ENCODE measurements at regions not wholly inside any gene's neighbourhood (a gene's known extent, or its start where the extent isn't known, plus 50 kb on each side); places are given as distances from the start of the nearest gene placed in this dataset.
"Not testable (repeated sequence)": the region's sequence is repeated elsewhere in the genome, so short reads cannot be mapped to it uniquely, and the experiment has no call there.

GRCh38 chr6:67593247-67593646, 1041.8 kb upstream of the ADGRB3 start:
- DNase-seq: no peak
- in situ Hi-C loops (cut with MboI; ENCODE audit: low pct_unique_long_range_greater_than_20kb, low sequenced_read_pairs): no loop called here

- in situ Hi-C loops (cut with MboI; ENCODE audit: low pct_unique_long_range_greater_than_20kb, low sequenced_read_pairs): no loop called here
- no peak for DNase-seq
These were observed 1043.2 kb upstream of the ADGRB3 start for GRCh38 chr6:67591910-67592309.

GRCh38 chr6:67567842-67568241, 1067.2 kb upstream of the ADGRB3 start:
- DNase-seq: no peak
- in situ Hi-C loops (cut with MboI; ENCODE audit: low pct_unique_long_range_greater_than_20kb, low sequenced_read_pairs): no loop called here

DNA sequence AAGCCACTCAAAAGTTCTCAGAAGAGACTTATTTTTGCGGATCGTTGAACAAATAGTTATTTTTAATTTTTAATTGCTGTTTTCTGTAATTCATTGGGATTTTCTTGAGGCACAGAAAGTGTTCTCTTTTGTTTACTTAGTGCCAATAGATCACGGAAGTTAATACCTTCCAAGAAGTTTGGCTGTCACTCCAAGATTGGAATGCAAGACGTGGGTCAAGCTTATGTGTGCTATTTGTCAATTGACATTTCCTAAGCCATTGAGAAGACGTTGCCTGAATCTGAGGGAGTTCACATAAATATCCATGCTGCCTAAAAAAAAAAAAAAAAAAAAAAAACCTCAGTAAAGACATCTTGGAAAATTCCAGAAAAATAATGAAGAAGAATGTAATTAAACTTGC, 1071.4 kb upstream of the ADGRB3 start:
- no peak for DNase-seq
- in situ Hi-C loops (cut with MboI; ENCODE audit: low pct_unique_long_range_greater_than_20kb, low sequenced_read_pairs): no loop called here

DNA sequence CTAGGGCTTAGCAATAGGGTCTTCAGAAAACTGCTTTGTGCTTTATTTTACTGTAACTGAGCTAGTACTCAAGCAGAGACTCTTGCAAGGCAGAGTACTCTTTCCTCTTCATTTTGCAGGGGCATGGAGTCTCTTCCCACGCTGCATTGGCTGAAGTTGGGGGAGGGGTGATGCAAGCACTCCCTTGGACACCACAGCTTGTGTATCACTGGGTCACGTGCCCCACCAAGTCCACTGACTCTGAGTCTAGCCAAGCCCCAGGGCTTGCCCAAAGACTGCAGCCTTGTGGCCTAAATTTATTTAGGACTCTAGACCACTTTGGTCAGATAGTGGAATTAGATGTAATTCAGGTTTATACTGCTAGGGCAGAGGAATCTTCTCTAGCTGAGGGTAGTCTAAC, 1075.0 kb upstream of the ADGRB3 start:
- in situ Hi-C loops (cut with MboI; ENCODE audit: low pct_unique_long_range_greater_than_20kb, low sequenced_read_pairs): no loop called here

GRCh38 chr6:67558985-67559384, 1076.1 kb upstream of the ADGRB3 start:
- DNase-seq: peak; percentile 14
- in situ Hi-C loops (cut with MboI; ENCODE audit: low pct_unique_long_range_greater_than_20kb, low sequenced_read_pairs): no loop called here

More for the DNA sequence above, 1075.0 kb upstream of the ADGRB3 start:
- no peak for DNase-seq

- peak; percentile 28 for DNase-seq
- in situ Hi-C loops (cut with MboI; ENCODE audit: low pct_unique_long_range_greater_than_20kb, low sequenced_read_pairs): no loop called here
These were observed 1090.1 kb upstream of the ADGRB3 start for GRCh38 chr6:67544851-67545452.

- DNase-seq: no peak
- in situ Hi-C loops (cut with MboI; ENCODE audit: low pct_unique_long_range_greater_than_20kb, low sequenced_read_pairs): no loop called here
These were observed 1093.5 kb upstream of the ADGRB3 start for GRCh38 chr6:67541586-67541985.

DNA sequence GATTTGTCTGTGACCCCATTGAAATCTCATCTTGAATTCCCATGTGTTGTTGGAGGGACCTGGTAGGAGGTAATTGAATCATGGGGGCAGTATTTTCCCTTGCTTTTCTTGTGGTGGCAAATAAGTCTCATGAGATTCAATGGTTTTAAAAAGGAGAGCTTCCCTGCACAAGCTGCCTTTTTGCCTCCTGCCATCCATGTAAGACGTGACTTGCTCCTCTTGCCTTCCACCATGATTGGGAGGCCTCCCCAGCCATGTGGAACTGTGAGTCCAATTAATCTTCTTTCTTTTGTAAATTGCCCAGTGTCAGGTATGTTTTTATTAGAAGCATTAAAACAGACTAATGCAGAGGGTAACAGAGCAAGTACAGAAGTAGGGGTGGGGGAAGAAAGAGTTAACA, 1097.0 kb upstream of the ADGRB3 start:
- in situ Hi-C loops (cut with MboI; ENCODE audit: low pct_unique_long_range_greater_than_20kb, low sequenced_read_pairs): no loop called here
- no peak for DNase-seq

- in situ Hi-C loops (cut with MboI; ENCODE audit: low pct_unique_long_range_greater_than_20kb, low sequenced_read_pairs): no loop called here
These were observed 1099.1 kb upstream of the ADGRB3 start for GRCh38 chr6:67535946-67536345.

DNA sequence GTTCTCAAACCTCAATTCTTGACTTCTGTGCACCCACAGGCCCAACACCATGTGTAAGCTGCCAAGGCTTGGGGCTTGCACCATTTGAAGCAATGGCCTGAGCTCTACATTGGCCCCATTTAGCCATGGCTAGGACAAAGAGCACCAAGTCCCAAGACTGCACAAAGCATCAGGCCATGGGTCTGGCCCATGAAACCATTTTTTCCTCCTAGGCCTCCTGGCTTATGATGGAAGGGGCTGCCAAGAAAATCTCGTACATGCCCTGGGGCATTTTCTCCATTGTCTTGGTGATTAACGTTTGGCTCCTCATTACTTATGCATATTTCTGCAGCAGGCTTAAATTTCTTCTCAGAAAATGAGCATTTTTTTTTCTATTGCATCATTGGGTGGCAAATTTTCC, 1128.7 kb upstream of the ADGRB3 start:
- DNase-seq: no peak
- in situ Hi-C loops (cut with MboI; ENCODE audit: low pct_unique_long_range_greater_than_20kb, low sequenced_read_pairs): no loop called here

More at GRCh38 chr6:67535946-67536345, 1099.1 kb upstream of the ADGRB3 start:
- no peak for DNase-seq

- in situ Hi-C loops (cut with MboI; ENCODE audit: low pct_unique_long_range_greater_than_20kb, low sequenced_read_pairs): no loop called here
- DNase-seq: no peak
These were observed 1133.3 kb upstream of the ADGRB3 start for GRCh38 chr6:67501755-67502154.

- no peak for DNase-seq
- in situ Hi-C loops (cut with MboI; ENCODE audit: low pct_unique_long_range_greater_than_20kb, low sequenced_read_pairs): no loop called here
These were observed 1137.3 kb upstream of the ADGRB3 start for GRCh38 chr6:67497749-67498148.

GRCh38 chr6:67496191-67496590, 1138.9 kb upstream of the ADGRB3 start:
- DNase-seq: no peak
- in situ Hi-C loops (cut with MboI; ENCODE audit: low pct_unique_long_range_greater_than_20kb, low sequenced_read_pairs): no loop called here

DNA sequence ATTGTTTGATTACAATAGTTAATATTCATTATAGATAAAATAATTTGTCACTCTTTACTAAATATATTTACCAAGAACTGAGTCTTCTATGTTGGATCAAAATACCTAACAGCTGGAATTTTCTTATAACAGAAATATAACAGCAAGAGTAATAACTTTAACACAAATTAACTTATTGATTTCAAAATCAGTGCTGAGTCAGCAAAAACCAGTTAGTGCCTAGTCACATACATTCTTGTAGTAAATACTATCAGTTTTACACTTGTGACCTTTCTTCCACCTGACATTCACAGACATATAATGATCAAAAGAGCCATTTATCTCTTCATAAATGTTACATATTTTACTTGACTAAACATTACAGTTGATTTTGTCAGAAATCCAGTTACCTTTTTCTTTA, 1141.4 kb upstream of the ADGRB3 start:
- no peak for DNase-seq
- in situ Hi-C loops (cut with MboI; ENCODE audit: low pct_unique_long_range_greater_than_20kb, low sequenced_read_pairs): no loop called here

GRCh38 chr6:67475700-67476099, 1159.4 kb upstream of the ADGRB3 start:
- no peak for DNase-seq
- in situ Hi-C loops (cut with MboI; ENCODE audit: low pct_unique_long_range_greater_than_20kb, low sequenced_read_pairs): no loop called here

GRCh38 chr6:67467341-67467740, 1167.7 kb upstream of the ADGRB3 start:
- peak; percentile 49 for DNase-seq
- in situ Hi-C loops (cut with MboI; ENCODE audit: low pct_unique_long_range_greater_than_20kb, low sequenced_read_pairs): no loop called here

DNA sequence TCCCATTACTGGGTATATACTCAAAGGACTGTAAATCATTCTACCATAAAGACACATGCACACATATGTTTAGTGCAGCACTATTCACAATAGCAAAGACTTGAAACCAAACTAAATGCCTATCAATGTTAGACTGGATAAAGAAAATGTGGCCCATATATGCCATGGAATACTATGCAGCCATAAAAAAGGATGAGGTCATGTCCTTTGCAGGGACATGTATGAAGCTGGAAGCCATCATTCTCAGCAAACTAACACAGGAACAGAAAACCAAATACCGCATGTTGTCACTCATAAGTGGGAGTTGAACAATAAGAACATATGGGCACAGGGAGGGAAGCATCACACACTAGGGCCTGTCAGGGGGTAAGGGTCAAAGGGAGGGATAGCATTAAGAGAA, 1172.4 kb upstream of the ADGRB3 start:
- DNase-seq; in situ Hi-C loops (cut with MboI; ENCODE audit: low pct_unique_long_range_greater_than_20kb, low sequenced_read_pairs): not testable (repeated sequence)

- DNase-seq: no peak
- in situ Hi-C loops (cut with MboI; ENCODE audit: low pct_unique_long_range_greater_than_20kb, low sequenced_read_pairs): no loop called here
These were observed 1175.5 kb upstream of the ADGRB3 start for GRCh38 chr6:67459556-67459955.

- in situ Hi-C loops (cut with MboI; ENCODE audit: low pct_unique_long_range_greater_than_20kb, low sequenced_read_pairs): no loop called here
- DNase-seq: peak; percentile 47
These were observed 1176.8 kb upstream of the ADGRB3 start for GRCh38 chr6:67458265-67458664.

DNA sequence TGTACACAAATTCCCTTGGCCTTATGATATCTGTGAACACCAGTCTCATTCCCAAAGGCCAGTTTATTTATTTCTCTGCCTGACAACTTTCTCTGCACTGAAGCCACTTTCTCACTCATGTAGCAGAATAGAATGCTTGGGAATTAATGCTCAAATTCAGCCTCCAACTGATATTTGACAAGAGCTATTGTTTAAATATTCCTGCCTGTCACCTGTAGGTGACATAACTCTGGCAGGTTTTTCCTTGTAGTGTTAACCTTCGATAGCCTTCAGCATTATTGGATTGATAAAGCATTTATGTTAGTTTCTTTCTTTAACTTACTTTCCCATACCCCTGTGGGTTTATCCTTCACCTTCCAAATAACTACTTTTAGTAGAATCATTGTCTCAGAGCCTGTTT, 1183.2 kb upstream of the ADGRB3 start:
- in situ Hi-C loops (cut with MboI; ENCODE audit: low pct_unique_long_range_greater_than_20kb, low sequenced_read_pairs): no loop called here
- DNase-seq: no peak

- no peak for DNase-seq
- in situ Hi-C loops (cut with MboI; ENCODE audit: low pct_unique_long_range_greater_than_20kb, low sequenced_read_pairs): no loop called here
These were observed 1184.4 kb upstream of the ADGRB3 start for GRCh38 chr6:67450641-67451040.
